Gastrocnemius medialis (tissue), 4 donors: ENCODE measurements at regions not wholly inside any gene's neighbourhood (a gene's known extent, or its start where the extent isn't known, plus 50 kb on each side); places are given as distances from the start of the nearest gene placed in this dataset.

Source experiments
- ATAC-seq, 2 donors: fragments of 150-250 bp; one replicate each; pipeline ENCODE4 v1.9.1; 2016
- DNase-seq, 2 donors: peaks; one replicate each; pipeline ENCODE4 v3.0.0-alpha.2; 2019
- H3K27ac ChIP-seq, 4 donors: fragments of 200-600 bp; sonication (generic); 1 replicate in 1 of 4; 2 replicates in 3 of 4; pipeline ENCODE4 v1.5.1; 2016 to 2018; ENCODE audit warnings: mild to moderate bottlenecking in 2 of 4, moderate library complexity in 1 of 4
- H3K27me3 ChIP-seq, 3 donors: fragments of 200-600 bp; sonication (generic) in 2 of 3; 1 replicate in 1 of 3; 2 replicates in 2 of 3; pipeline versions ENCODE4 v1.5.1 to v1.6.0; 2016 to 2019; ENCODE audit warnings: mild to moderate bottlenecking in 1 of 3, moderate library complexity in 1 of 3
- H3K36me3 ChIP-seq, 2 donors: fragments of 200-600 bp; sonication (generic) in 1 of 2; one replicate each; pipeline ENCODE4 v1.5.1; 2017 to 2018
- H3K4me1 ChIP-seq, 2 donors: fragments of 200-600 bp; sonication (generic) in 1 of 2; one replicate each; pipeline ENCODE4 v1.5.1; 2016 to 2017; ENCODE audit warnings: mild to moderate bottlenecking in 2 of 2
- H3K4me3 ChIP-seq, 4 donors: fragments of 200-600 bp; sonication (generic) in 3 of 4; 1 replicate in 1 of 4; 2 replicates in 3 of 4; pipeline ENCODE4 v1.5.1; 2016 to 2019; ENCODE audit warnings: mild to moderate bottlenecking in 2 of 4
- H3K9me3 ChIP-seq, 3 donors: fragments of 200-600 bp; sonication (generic) in 2 of 3; 1 replicate in 1 of 3; 2 replicates in 2 of 3; pipeline ENCODE4 v1.5.1; 2016 to 2019
- POLR2A ChIP-seq, 2 donors: fragments of 450-650 bp; IDR thresholded peaks; one replicate each; pipeline ENCODE4 v1.6.1; 2017; ENCODE audit warnings: antibody characterized with exemption in 2 of 2, mild to moderate bottlenecking in 2 of 2, moderate library complexity in 2 of 2
- in situ Hi-C, 4 donors: fragments of 200-750 bp; cut with MboI; loops; one replicate each; pipeline versions ENCODE4 v1.15.0 to v1.8.0; 2017; ENCODE audit warnings: low sequenced_read_pairs in 4 of 4
- intact Hi-C: fragments of 100-400 bp; cut with DNase I; formaldehyde crosslinking; loops from one replicate; pipeline ENCODE4 v1.15.1; 2023; ENCODE audit warnings: low total_unique reads
- TF ChIP-seq, protein P1 (sequence below), 5 experiments: fragments of 450-650 bp in 3 of 5; fragments of 200-600 bp in 2 of 5; sonication (generic) in 2 of 5; IDR thresholded peaks in 4 of 5; conservative IDR thresholded peaks in 1 of 5; 1 replicate in 4 of 5; 2 replicates in 1 of 5; pipeline ENCODE4 v1.5.1; 2016 to 2019; ENCODE audit warnings: antibody characterized with exemption in 5 of 5, mild to moderate bottlenecking in 3 of 5, moderate library complexity in 3 of 5

DNA sequence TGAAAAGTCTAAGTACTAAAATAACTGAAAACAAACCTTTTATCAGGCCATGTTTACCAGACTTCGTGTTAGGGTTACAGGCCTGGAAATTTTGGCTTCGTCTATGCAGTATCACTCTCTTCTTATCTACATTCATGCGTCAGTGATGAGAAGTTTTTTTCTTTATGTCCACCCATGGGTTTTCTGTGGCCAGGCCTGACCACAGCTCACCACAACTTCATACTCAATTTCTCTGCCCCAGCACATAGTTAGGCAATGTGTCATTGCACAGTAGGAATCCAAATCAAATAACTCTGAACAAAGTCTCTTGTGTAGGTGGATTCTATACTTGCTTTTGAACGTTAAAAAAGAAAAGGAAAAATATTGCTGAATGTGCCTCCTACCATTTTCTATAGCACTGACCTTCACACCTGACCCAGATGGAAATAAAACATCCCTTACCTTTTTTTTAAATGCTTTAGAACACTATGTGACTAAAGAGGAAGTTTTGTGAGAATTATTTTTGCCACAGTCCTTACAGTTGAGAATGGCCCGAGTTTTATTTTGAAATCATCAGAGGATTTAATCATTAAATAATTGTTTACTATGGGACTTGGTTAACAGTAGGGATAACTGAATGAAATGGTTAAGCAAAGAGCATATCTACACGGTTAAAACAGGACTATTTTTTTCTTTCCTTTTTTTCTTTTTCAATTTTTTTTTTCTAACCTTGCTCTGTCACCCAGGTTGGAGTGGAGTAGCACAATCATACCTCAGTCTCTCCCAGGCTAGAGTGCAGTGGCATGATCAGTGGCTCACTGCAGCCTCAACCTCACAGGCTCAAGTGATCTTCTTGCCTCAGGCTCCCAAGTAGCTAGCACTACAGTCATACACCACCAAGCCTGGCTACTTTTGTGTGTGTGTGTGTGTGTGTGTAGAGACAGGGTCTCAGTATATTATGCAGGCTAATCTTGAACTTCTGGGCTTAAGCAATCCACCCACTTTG is 1247.0 kb upstream of the ACO1 start:
- ATAC-seq (no peak), DNase-seq (no peak)
- intact Hi-C loops (no loop called here), in situ Hi-C loops (no loop called here)
- H3K4me3 ChIP-seq, result no peak overlapping the region
- H3K27ac ChIP-seq, result no peak overlapping the region
- no peaks in the 10 kb centered on the region for H3K4me1 ChIP-seq
- no peaks in the 10 kb centered on the region for H3K27me3 ChIP-seq
- no peaks in the 10 kb centered on the region for H3K36me3 ChIP-seq
- TF ChIP-seq, protein P1, sequence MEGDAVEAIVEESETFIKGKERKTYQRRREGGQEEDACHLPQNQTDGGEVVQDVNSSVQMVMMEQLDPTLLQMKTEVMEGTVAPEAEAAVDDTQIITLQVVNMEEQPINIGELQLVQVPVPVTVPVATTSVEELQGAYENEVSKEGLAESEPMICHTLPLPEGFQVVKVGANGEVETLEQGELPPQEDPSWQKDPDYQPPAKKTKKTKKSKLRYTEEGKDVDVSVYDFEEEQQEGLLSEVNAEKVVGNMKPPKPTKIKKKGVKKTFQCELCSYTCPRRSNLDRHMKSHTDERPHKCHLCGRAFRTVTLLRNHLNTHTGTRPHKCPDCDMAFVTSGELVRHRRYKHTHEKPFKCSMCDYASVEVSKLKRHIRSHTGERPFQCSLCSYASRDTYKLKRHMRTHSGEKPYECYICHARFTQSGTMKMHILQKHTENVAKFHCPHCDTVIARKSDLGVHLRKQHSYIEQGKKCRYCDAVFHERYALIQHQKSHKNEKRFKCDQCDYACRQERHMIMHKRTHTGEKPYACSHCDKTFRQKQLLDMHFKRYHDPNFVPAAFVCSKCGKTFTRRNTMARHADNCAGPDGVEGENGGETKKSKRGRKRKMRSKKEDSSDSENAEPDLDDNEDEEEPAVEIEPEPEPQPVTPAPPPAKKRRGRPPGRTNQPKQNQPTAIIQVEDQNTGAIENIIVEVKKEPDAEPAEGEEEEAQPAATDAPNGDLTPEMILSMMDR (IDR thresholded peaks at IDR 0.05 in 4 of 5, conservative IDR thresholded peaks at IDR 0.05 in 1 of 5), result no peak
- TF ChIP-seq POLR2A (IDR thresholded peaks at IDR 0.05), result no peak
- H3K9me3 ChIP-seq, result no peaks in the 10 kb centered on the region

DNA sequence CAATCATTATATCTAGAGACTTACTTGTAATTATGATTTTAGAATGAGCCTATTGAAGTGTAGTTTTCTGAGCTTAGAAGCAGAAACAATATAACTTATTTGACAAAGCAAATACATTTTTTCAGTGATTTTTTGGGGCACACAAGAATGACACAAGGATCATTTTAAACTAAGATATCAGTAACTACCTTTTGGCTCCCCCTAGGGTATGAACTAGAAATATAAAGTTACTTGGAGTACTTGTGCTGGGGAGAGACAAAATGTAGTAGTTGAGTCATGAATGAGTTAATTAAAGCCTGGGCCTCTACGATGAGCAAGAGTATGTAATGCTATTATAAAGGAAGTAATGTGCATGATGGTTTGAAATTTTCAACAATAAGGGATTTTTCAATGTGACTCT is 1244.1 kb upstream of the ACO1 start:
- H3K27ac ChIP-seq, result no peak overlapping the region
- no peak overlapping the region for H3K4me3 ChIP-seq
- intact Hi-C loops (no loop called here), in situ Hi-C loops (no loop called here)
- H3K27me3 ChIP-seq, result no peaks in the 10 kb centered on the region
- H3K9me3 ChIP-seq, result no peaks in the 10 kb centered on the region
- TF ChIP-seq, protein P1 (IDR thresholded peaks at IDR 0.05 in 4 of 5, conservative IDR thresholded peaks at IDR 0.05 in 1 of 5), result no peak
- no peak for TF ChIP-seq POLR2A (IDR thresholded peaks at IDR 0.05)
- ATAC-seq (no peak), DNase-seq (no peak)
- H3K36me3 ChIP-seq, result no peaks in the 10 kb centered on the region
- no peaks in the 10 kb centered on the region for H3K4me1 ChIP-seq

DNA sequence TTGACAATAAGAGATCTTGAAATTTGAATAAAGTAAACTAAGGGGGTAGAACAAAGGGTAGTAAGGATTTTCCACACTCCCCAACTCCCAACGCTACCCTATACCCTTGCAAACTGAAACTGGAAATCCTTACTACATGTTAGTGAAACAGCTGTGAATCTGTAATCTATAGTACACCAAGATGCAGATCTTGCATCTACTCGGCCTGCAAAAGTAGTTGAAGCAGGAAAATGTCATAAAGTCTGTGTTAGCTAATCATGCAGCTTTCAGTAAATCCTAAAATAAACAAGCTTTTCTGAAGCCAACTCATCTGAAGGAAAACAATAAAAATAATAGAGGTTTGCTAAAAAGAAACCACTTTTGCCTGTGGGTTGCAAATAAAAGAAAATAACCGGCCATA is 1242.0 kb upstream of the ACO1 start:
- H3K4me3 ChIP-seq, result no peak overlapping the region

DNA sequence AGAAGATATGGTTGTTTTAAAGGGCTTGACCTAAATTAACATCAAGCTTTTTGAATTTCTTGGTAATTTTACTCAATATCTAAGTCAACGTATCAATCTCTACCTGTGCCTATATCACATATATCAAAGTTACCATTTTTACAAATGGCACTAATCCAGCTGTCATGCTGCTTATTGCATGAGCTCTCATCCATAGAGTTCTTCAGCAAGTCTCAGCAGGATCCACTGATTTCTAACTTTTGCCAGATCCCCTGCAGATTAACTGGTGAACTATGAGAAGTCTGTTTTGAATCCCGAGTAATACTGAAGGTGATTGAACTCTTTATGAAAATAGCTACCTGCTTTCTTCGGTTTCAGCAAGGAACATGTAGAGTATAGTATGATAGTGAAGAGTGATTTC is 1239.8 kb upstream of the ACO1 start:
- Histone ChIP-seq H3K4me1 (no peaks in the 10 kb centered on the region), H3K36me3 (no peaks in the 10 kb centered on the region), H3K9me3 (no peaks in the 10 kb centered on the region), H3K27me3 (no peaks in the 10 kb centered on the region), H3K27ac (no peak overlapping the region), H3K4me3 (no peak overlapping the region)
- in situ Hi-C loops, result no loop called here
- intact Hi-C loops, result no loop called here
- ATAC-seq, result no peak
- TF ChIP-seq POLR2A (IDR thresholded peaks at IDR 0.05), result no peak
- TF ChIP-seq, protein P1 (IDR thresholded peaks at IDR 0.05 in 4 of 5, conservative IDR thresholded peaks at IDR 0.05 in 1 of 5), result no peak
- no peak for DNase-seq

More for the DNA sequence above, 1242.0 kb upstream of the ACO1 start:
- no peak for DNase-seq
- Histone ChIP-seq H3K27ac (no peak overlapping the region), H3K4me1 (no peaks in the 10 kb centered on the region), H3K9me3 (no peaks in the 10 kb centered on the region), H3K27me3 (no peaks in the 10 kb centered on the region), H3K36me3 (no peaks in the 10 kb centered on the region)
- in situ Hi-C loops (no loop called here), intact Hi-C loops (no loop called here)
- ATAC-seq, result no peak
- TF ChIP-seq POLR2A (IDR thresholded peaks at IDR 0.05), result no peak
- TF ChIP-seq, protein P1 (IDR thresholded peaks at IDR 0.05 in 4 of 5, conservative IDR thresholded peaks at IDR 0.05 in 1 of 5), result no peak
